Hepatocyte (in vitro differentiated cells): ENCODE measurements at regions not wholly inside any gene's neighbourhood (a gene's known extent, or its start where the extent isn't known, plus 50 kb on each side); places are given as distances from the start of the nearest gene placed in this dataset.

ENCODE experiments used
- DNase-seq: peaks from one replicate; pipeline ENCODE4 v3.0.0-alpha.2; 2016; ENCODE audit warnings: low spot score
- H2AFZ ChIP-seq: fragments of 200-600 bp; sonication (generic); 2 replicates; pipeline ENCODE4 v1.6.0; 2016; ENCODE audit warnings: antibody characterized with exemption, mild to moderate bottlenecking
- H3K27ac ChIP-seq: fragments of 200-600 bp; sonication (generic); 2 replicates; pipeline ENCODE4 v1.5.1; 2016; ENCODE audit warnings: mild to moderate bottlenecking
- H3K27me3 ChIP-seq: fragments of 200-600 bp; sonication (generic); 2 replicates; pipeline ENCODE4 v1.6.1; 2016
- H3K36me3 ChIP-seq: fragments of 200-600 bp; sonication (generic); replicated peaks from 2 replicates; pipeline ENCODE4 v1.5.1; 2016; ENCODE audit warnings: low read depth; ENCODE audit not compliant: insufficient read depth
- H3K4me1 ChIP-seq: fragments of 200-600 bp; sonication (generic); 2 replicates; pipeline ENCODE4 v1.5.1; 2016; ENCODE audit warnings: mild to moderate bottlenecking, moderate library complexity; ENCODE audit not compliant: insufficient read depth
- H3K4me2 ChIP-seq: fragments of 200-600 bp; sonication (generic); 2 replicates; pipeline ENCODE4 v1.6.0; 2016
- H3K4me3 ChIP-seq: fragments of 200-600 bp; sonication (generic); 2 replicates; pipeline ENCODE4 v1.5.1; 2016; ENCODE audit warnings: mild to moderate bottlenecking
- H3K79me2 ChIP-seq: fragments of 200-600 bp; sonication (generic); 2 replicates; pipeline ENCODE4 v1.6.0; 2017; ENCODE audit warnings: mild to moderate bottlenecking
- H3K9me2 ChIP-seq: fragments of 200-600 bp; sonication (generic); replicated peaks from 2 replicates; pipeline ENCODE4 v1.6.0; 2017; ENCODE audit warnings: mild to moderate bottlenecking; ENCODE audit not compliant: insufficient read depth
- H3K9me3 ChIP-seq: fragments of 200-600 bp; sonication (generic); 2 replicates; pipeline ENCODE4 v1.5.1; 2016; ENCODE audit warnings: low read depth, mild to moderate bottlenecking
- H4K20me1 ChIP-seq: fragments of 200-600 bp; sonication (generic); 2 replicates; pipeline ENCODE4 v1.6.0; 2016; ENCODE audit warnings: mild to moderate bottlenecking; ENCODE audit not compliant: insufficient read depth, poor library complexity, severe bottlenecking
- CTCF ChIP-seq: fragments of 200-600 bp; sonication (generic); IDR thresholded peaks from 2 replicates; pipeline ENCODE4 v1.5.1; 2016; ENCODE audit warnings: antibody characterized with exemption, mild to moderate bottlenecking; ENCODE audit not compliant: poor library complexity
- EZH2 ChIP-seq: fragments of 200-600 bp; sonication (generic); IDR thresholded peaks from 2 replicates; pipeline ENCODE4 v1.6.1; 2016; ENCODE audit warnings: antibody characterized with exemption, mild to moderate bottlenecking, borderline replicate concordance
- EZH2phosphoT487 ChIP-seq: fragments of 200-600 bp; sonication (generic); IDR thresholded peaks from one replicate; pipeline ENCODE4 v1.6.1; 2018; ENCODE audit warnings: antibody characterized with exemption, mild to moderate bottlenecking, low read depth, moderate library complexity; ENCODE audit not compliant: unreplicated experiment, severe bottlenecking
- WGBS: methylation state at CpG from one replicate; pipeline ENCODE4 v1.1.6; 2016; ENCODE audit warnings: low lambda C conversion rate; ENCODE audit errors: missing lambda C conversion rate; 5-methylcytosine and 5-hydroxymethylcytosine counted together

DNA sequence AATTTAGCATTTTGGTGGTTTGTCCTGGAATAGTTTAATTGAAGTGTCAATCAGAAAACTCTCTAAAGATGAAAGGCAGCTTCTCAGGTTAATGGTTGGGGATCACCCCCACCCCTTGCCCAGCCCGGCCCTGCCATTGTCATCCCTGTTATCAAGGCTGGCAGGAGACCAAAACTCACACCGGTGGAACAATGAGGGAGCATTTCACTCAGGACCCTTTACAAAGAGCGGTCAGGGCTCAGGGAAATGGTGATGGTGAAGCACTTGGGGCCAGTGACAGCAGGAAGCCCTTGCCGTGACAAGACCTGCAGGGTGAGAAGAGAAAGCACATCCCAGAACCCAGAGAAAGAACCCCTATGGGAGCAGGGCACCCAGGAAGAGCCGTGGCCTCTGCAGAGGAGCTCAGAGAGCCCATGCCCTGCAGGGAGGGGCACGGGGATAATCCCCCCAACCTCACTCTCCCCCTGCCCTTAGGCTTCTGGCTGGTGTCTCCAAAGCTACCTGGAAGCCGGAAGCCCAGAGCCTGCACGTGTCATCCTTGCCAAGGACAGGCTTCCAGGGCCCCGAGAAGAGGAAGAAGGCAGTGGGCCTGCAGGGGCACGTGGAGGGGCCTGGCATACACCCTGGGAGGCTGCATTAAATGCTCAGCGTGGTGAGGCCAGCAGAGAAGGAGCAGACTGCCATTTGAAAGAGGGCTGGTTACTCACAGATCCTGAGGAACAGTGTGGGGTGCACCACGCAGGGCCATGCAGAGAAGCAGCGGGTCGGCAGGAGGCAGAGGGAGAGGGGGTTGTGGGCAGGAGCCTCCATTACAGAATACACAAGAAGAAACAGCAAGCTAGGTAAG, 80.6 kb upstream of the PRR20G start:
- Histone ChIP-seq H3K4me3 (no peak overlapping the region), H3K4me2 (no peak overlapping the region), H3K4me1 (no peaks in the 10 kb centered on the region), H3K79me2 (no peaks in the 10 kb centered on the region), H3K27me3 (peaks cover 33% of the 10 kb centered on the region), H3K36me3 (no peaks in the 10 kb centered on the region), H2AFZ (no peak overlapping the region), H3K9me3 (no peaks in the 10 kb centered on the region), H4K20me1 (no peaks in the 10 kb centered on the region), H3K27ac (no peak overlapping the region), H3K9me2 (no peaks in the 10 kb centered on the region)
- TF ChIP-seq EZH2 (no peak), CTCF (no peak), EZH2phosphoT487 (no peak)
- DNase-seq, result no peak
- WGBS, result 58% methylated on average over 14 of the region's 14 CpGs

GRCh38 chr3:127367593-127367992, 79.7 kb upstream of the PRR20G start:
- Histone ChIP-seq H3K9me3 (no peaks in the 10 kb centered on the region), H3K27me3 (peaks cover 33% of the 10 kb centered on the region), H4K20me1 (no peaks in the 10 kb centered on the region), H3K36me3 (no peaks in the 10 kb centered on the region), H3K27ac (no peak overlapping the region), H3K79me2 (no peaks in the 10 kb centered on the region), H3K4me1 (no peaks in the 10 kb centered on the region), H3K9me2 (no peaks in the 10 kb centered on the region), H3K4me2 (no peak overlapping the region), H2AFZ (no peak overlapping the region), H3K4me3 (no peak overlapping the region)
- 90% methylated on average over 12 of the region's 13 CpGs for WGBS
- DNase-seq, result no peak
- TF ChIP-seq CTCF (no peak), EZH2phosphoT487 (no peak), EZH2 (no peak)

GRCh38 chr3:127366383-127366782, 78.5 kb upstream of the PRR20G start:
- H3K4me2 ChIP-seq, result no peak overlapping the region
- H3K9me2 ChIP-seq, result no peaks in the 10 kb centered on the region
- no peaks in the 10 kb centered on the region for H4K20me1 ChIP-seq
- no peak overlapping the region for H3K4me3 ChIP-seq
- no peak overlapping the region for H3K27ac ChIP-seq
- no peak overlapping the region for H2AFZ ChIP-seq
- no peaks in the 10 kb centered on the region for H3K36me3 ChIP-seq
- H3K9me3 ChIP-seq, result no peaks in the 10 kb centered on the region
- peaks cover 30% of the 10 kb centered on the region for H3K27me3 ChIP-seq
- no peaks in the 10 kb centered on the region for H3K79me2 ChIP-seq
- 28% methylated on average over 6 of the region's 6 CpGs for WGBS
- DNase-seq, result no peak
- TF ChIP-seq CTCF (no peak), EZH2phosphoT487 (no peak), EZH2 (no peak)
- no peaks in the 10 kb centered on the region for H3K4me1 ChIP-seq
